DND-41 (cell line): ENCODE measurements at regions not wholly inside any gene's neighbourhood (a gene's known extent, or its start where the extent isn't known, plus 50 kb on each side); places are given as distances from the start of the nearest gene placed in this dataset.

ENCODE experiments used
- EZH2 ChIP-seq: IDR thresholded peaks from 3 replicates; pipeline ENCODE4 v1.6.1; 2012; ENCODE audit warnings: borderline replicate concordance, low read depth, mild to moderate bottlenecking, moderate library complexity, low read length, inconsistent platforms; ENCODE audit not compliant: severe bottlenecking
- TF ChIP-seq, protein P1 (sequence below): IDR thresholded peaks from 2 replicates; pipeline ENCODE4 v1.5.1; 2012; ENCODE audit warnings: borderline replicate concordance, low read length, moderate library complexity, mild to moderate bottlenecking; ENCODE audit not compliant: poor library complexity, severe bottlenecking; ENCODE audit errors: extremely low read depth

DNA sequence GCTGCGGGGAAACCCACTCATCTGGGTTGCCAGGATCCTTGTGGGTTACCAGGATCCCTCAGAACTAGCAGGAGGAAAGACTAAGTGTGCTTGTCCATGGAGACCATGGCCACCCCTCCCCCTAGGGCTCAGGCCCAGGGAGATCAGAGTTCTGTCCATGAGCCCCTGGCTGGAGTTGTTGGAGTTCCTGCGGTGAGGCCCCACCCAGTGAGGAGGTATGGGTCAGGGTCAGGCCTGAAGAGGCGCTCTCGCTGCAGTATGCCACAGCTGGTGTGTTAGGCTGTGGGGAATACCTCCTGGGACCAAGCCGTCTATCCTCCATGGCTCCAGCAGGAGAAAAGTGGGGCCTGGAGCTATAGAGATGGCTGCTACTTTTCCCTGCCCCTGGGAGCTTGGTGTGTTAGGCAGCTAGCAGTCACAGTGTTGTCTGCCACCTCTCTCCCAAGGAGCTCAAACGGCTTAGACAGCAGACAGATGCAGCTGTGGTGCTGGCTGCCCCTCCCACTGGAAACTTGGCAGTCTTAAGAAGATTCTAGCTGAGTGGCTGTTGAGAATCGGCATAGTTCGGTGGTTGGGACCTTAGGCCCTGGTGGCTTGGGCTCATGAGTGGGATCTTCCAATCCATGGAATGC, 240.3 kb upstream of the CELF4 start:
- TF ChIP-seq, protein P1, sequence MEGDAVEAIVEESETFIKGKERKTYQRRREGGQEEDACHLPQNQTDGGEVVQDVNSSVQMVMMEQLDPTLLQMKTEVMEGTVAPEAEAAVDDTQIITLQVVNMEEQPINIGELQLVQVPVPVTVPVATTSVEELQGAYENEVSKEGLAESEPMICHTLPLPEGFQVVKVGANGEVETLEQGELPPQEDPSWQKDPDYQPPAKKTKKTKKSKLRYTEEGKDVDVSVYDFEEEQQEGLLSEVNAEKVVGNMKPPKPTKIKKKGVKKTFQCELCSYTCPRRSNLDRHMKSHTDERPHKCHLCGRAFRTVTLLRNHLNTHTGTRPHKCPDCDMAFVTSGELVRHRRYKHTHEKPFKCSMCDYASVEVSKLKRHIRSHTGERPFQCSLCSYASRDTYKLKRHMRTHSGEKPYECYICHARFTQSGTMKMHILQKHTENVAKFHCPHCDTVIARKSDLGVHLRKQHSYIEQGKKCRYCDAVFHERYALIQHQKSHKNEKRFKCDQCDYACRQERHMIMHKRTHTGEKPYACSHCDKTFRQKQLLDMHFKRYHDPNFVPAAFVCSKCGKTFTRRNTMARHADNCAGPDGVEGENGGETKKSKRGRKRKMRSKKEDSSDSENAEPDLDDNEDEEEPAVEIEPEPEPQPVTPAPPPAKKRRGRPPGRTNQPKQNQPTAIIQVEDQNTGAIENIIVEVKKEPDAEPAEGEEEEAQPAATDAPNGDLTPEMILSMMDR: no peak
- no peak for TF ChIP-seq EZH2
